H9 (cell line): ENCODE measurements at regions not wholly inside any gene's neighbourhood (a gene's known extent, or its start where the extent isn't known, plus 50 kb on each side); places are given as distances from the start of the nearest gene placed in this dataset.

ENCODE experiments used
- DNase-seq: peaks from one replicate; pipeline ENCODE4 v3.0.0-alpha.2; 2017
- H2AFZ ChIP-seq: one replicate; pipeline ENCODE4 v1.6.1; 2013; ENCODE audit warnings: mild to moderate bottlenecking, low read length, control low read depth, moderate library complexity
- H2AK5ac ChIP-seq: 2 replicates; pipeline ENCODE4 v1.6.1; 2013; ENCODE audit warnings: low read length, control low read depth, mixed read lengths; ENCODE audit not compliant: insufficient read length
- H2BK120ac ChIP-seq: one replicate; pipeline ENCODE4 v1.6.1; 2013; ENCODE audit warnings: low read depth, mild to moderate bottlenecking, low read length, control low read depth, inconsistent platforms; ENCODE audit not compliant: poor library complexity, severe bottlenecking
- H2BK12ac ChIP-seq: 2 replicates; pipeline ENCODE4 v1.6.1; 2013; ENCODE audit warnings: low read length, control low read depth, mixed read lengths, low read depth; ENCODE audit not compliant: insufficient read length
- H2BK15ac ChIP-seq: 2 replicates; pipeline ENCODE4 v1.6.1; 2013; ENCODE audit warnings: low read depth, low read length, control low read depth
- H2BK20ac ChIP-seq: one replicate; pipeline ENCODE4 v1.6.1; 2013; ENCODE audit warnings: low read depth, mild to moderate bottlenecking, low read length, control low read depth, inconsistent platforms; ENCODE audit not compliant: poor library complexity, severe bottlenecking
- H2BK5ac ChIP-seq: 2 replicates; pipeline ENCODE4 v1.6.1; 2013; ENCODE audit warnings: low read length, control low read depth, mixed read lengths; ENCODE audit not compliant: insufficient read length
- H3K14ac ChIP-seq: 2 replicates; pipeline ENCODE4 v1.6.1; 2013; ENCODE audit warnings: low read length, control low read depth; ENCODE audit not compliant: insufficient read depth
- H3K18ac ChIP-seq: 2 replicates; pipeline ENCODE4 v1.6.1; 2013; ENCODE audit warnings: low read depth, mild to moderate bottlenecking, mixed read lengths, low read length, control low read depth; ENCODE audit not compliant: insufficient read length
- H3K23ac ChIP-seq: 2 replicates; pipeline ENCODE4 v1.6.1; 2013; ENCODE audit warnings: low read length, control low read depth, mixed read lengths, low read depth; ENCODE audit not compliant: insufficient read length
- H3K23me2 ChIP-seq: 2 replicates; pipeline ENCODE4 v1.6.1; 2013; ENCODE audit warnings: low read depth, mild to moderate bottlenecking, mixed read lengths, low read length, control low read depth; ENCODE audit not compliant: insufficient read length, poor library complexity, severe bottlenecking
- H3K27ac ChIP-seq: 2 replicates; pipeline ENCODE4 v1.5.1; 2013; ENCODE audit warnings: low read length, control low read depth, mixed read lengths, low read depth; ENCODE audit not compliant: insufficient read length
- H3K27me3 ChIP-seq: 2 replicates; pipeline ENCODE4 v1.6.1; 2013; ENCODE audit warnings: low read length, control low read depth, inconsistent platforms; ENCODE audit not compliant: insufficient read depth
- H3K4ac ChIP-seq: 2 replicates; pipeline ENCODE4 v1.6.1; 2013; ENCODE audit warnings: low read depth, mild to moderate bottlenecking, control low read depth, inconsistent platforms, low read length, moderate library complexity
- H3K4me1 ChIP-seq: 2 replicates; pipeline ENCODE4 v1.6.1; 2013; ENCODE audit warnings: low read length, control low read depth, inconsistent platforms; ENCODE audit not compliant: insufficient read depth
- H3K4me2 ChIP-seq: 2 replicates; pipeline ENCODE4 v1.6.1; 2013; ENCODE audit warnings: low read length, control low read depth, mixed read lengths; ENCODE audit not compliant: insufficient read length, insufficient read depth
- H3K56ac ChIP-seq: 2 replicates; pipeline ENCODE4 v1.6.1; 2013; ENCODE audit warnings: low read depth, mild to moderate bottlenecking, mixed read lengths, low read length, control low read depth; ENCODE audit not compliant: insufficient read length
- H3K79me1 ChIP-seq: 2 replicates; pipeline ENCODE4 v1.6.1; 2013; ENCODE audit warnings: low read depth, mild to moderate bottlenecking, moderate library complexity, low read length, control low read depth, inconsistent platforms; ENCODE audit not compliant: insufficient read depth, poor library complexity, severe bottlenecking
- H3K79me2 ChIP-seq: 2 replicates; pipeline ENCODE4 v1.6.1; 2013; ENCODE audit warnings: low read length, control low read depth, inconsistent platforms; ENCODE audit not compliant: insufficient read depth
- H3K9ac ChIP-seq: 2 replicates; pipeline ENCODE4 v1.6.1; 2013; ENCODE audit warnings: low read length, control low read depth, mixed read lengths; ENCODE audit not compliant: insufficient read length; ENCODE audit errors: extremely low read depth
- H3K9me3 ChIP-seq: one replicate; pipeline ENCODE4 v1.6.1; 2013; ENCODE audit warnings: low read depth, low read length, inconsistent platforms; ENCODE audit not compliant: control insufficient read depth
- H3T11ph ChIP-seq: one replicate; pipeline ENCODE4 v1.6.1; 2013; ENCODE audit warnings: mild to moderate bottlenecking, low read length, control low read depth, inconsistent platforms
- H4K20me1 ChIP-seq: one replicate; pipeline ENCODE4 v1.6.1; 2013; ENCODE audit not compliant: control insufficient read depth, insufficient read length, insufficient read depth
- H4K5ac ChIP-seq: 2 replicates; pipeline ENCODE4 v1.6.1; 2013; ENCODE audit warnings: low read depth, mild to moderate bottlenecking, mixed read lengths, low read length, control low read depth; ENCODE audit not compliant: insufficient read length
- H4K8ac ChIP-seq: replicated peaks from 2 replicates; pipeline ENCODE4 v1.6.1; 2013; ENCODE audit warnings: low read length, control low read depth, mixed read lengths, low read depth; ENCODE audit not compliant: insufficient read length
- H4K91ac ChIP-seq: 2 replicates; pipeline ENCODE4 v1.6.1; 2013; ENCODE audit warnings: low read depth, mild to moderate bottlenecking, moderate library complexity, mixed read lengths, low read length, control low read depth; ENCODE audit not compliant: insufficient read length
- H3K27ac Mint-ChIP-seq, 3 experiments: 2 replicates in 2 of 3; 3 replicates in 1 of 3; pipeline ENCODE4 v1.8.0; 2020 to 2021; ENCODE audit warnings: mixed read lengths in 3 of 3, mild to moderate bottlenecking in 1 of 3, moderate library complexity in 1 of 3
- H3K27me3 Mint-ChIP-seq: 2 replicates; pipeline ENCODE4 v1.8.0; 2021; ENCODE audit warnings: low read depth, mild to moderate bottlenecking, moderate library complexity, mixed read lengths
- H3K36me3 Mint-ChIP-seq, 3 experiments: 2 replicates in 2 of 3; 3 replicates in 1 of 3; pipeline ENCODE4 v1.8.0; 2020 to 2021; ENCODE audit warnings: low read depth in 3 of 3, mixed read lengths in 3 of 3; ENCODE audit not compliant: insufficient read depth in 1 of 3
- H3K4me1 Mint-ChIP-seq, 2 experiments: 2 replicates each; pipeline ENCODE4 v1.8.0; 2020; ENCODE audit warnings: mixed read lengths in 2 of 2
- H3K4me3 Mint-ChIP-seq, 2 experiments: 2 replicates in 1 of 2; 3 replicates in 1 of 2; pipeline ENCODE4 v1.8.0; 2020 to 2021; ENCODE audit warnings: mild to moderate bottlenecking in 2 of 2, mixed read lengths in 2 of 2, moderate library complexity in 1 of 2
- H3K9me3 Mint-ChIP-seq, 2 experiments: 2 replicates in 1 of 2; 3 replicates in 1 of 2; pipeline ENCODE4 v1.8.0; 2020; ENCODE audit warnings: mild to moderate bottlenecking in 2 of 2, mixed read lengths in 2 of 2, moderate library complexity in 1 of 2
- CTCF ChIP-seq: fragments of 200-600 bp; sonication (generic); conservative IDR thresholded peaks from 3 replicates; pipeline ENCODE4 v1.8.0; 2021; ENCODE audit warnings: antibody characterized with exemption, mild to moderate bottlenecking
- WGBS: extraction: QIAGEN DNeasy Blood & Tissue Kit; methylation state at CpG from one replicate; pipeline ENCODE4 v1.1.7; 2013; ENCODE audit warnings: missing lambda C conversion rate, low lambda C conversion rate, mixed read lengths; ENCODE audit not compliant: insufficient read length; ENCODE audit errors: extremely low coverage; 5-methylcytosine and 5-hydroxymethylcytosine counted together

GRCh38 chrX:2583194-2584162 is 82.7 kb upstream of the DHRSX start:
- Histone ChIP-seq H4K91ac (no peak overlapping the region), H3K27me3 (peaks cover 27% of the 10 kb centered on the region), H3K14ac (peak overlapping the region; percentile 82; the same call in 1 of the 2 replicates), H3K4ac (no peak overlapping the region), H4K8ac (no peak overlapping the region), H3K23me2 (peaks cover 17% of the 10 kb centered on the region), H2AK5ac (no peak overlapping the region), H2BK15ac (no peak overlapping the region), H2AFZ (no peak overlapping the region), H3K56ac (no peak overlapping the region), H3K9me3 (no peaks in the 10 kb centered on the region), H3K4me1 (peaks cover 8% of the 10 kb centered on the region; the same call in 1 of the 2 replicates), H4K5ac (no peak overlapping the region), H3K4me2 (peak overlapping the region; percentile 85), H3K9ac (no peak overlapping the region), H3T11ph (no peak overlapping the region), H3K27ac (no peak overlapping the region), H2BK12ac (no peak overlapping the region), H3K79me1 (no peaks in the 10 kb centered on the region), H2BK20ac (no peak overlapping the region), H2BK5ac (no peak overlapping the region), H2BK120ac (no peak overlapping the region), H3K18ac (peak overlapping the region; percentile 68), H4K20me1 (no peaks in the 10 kb centered on the region), H3K79me2 (no peaks in the 10 kb centered on the region), H3K23ac (no peak overlapping the region)
- H3K27me3 Mint-ChIP-seq = peaks cover 50% of the 10 kb centered on the region
- H3K4me3 Mint-ChIP-seq = peak overlapping the region; percentile 66 to 82
- H3K36me3 Mint-ChIP-seq = 0 out of 7 replicates have a peak, but pooled peaks cover 0 to 3% (median 0%) of the 10 kb centered on the region in 3 experiments
- no peaks in the 10 kb centered on the region for H3K9me3 Mint-ChIP-seq
- H3K4me1 Mint-ChIP-seq = peaks cover 34 to 44% of the 10 kb centered on the region in 2 experiments
- H3K27ac Mint-ChIP-seq = no peak overlapping the region
- DNase-seq = no peak
- no peak for TF ChIP-seq CTCF
- WGBS = no CpG with 5 or more reads among the region's 74 CpGs
